Right ventricle myocardium superior (tissue), 1 donor: ENCODE measurements at regions not wholly inside any gene's neighbourhood (a gene's known extent, or its start where the extent isn't known, plus 50 kb on each side); places are given as distances from the start of the nearest gene placed in this dataset.
"Not testable (repeated sequence)": the region's sequence is repeated elsewhere in the genome, so short reads cannot be mapped to it uniquely, and the experiment has no call there.

ENCODE experiments used
- ATAC-seq: fragments of 200-7000 bp; cut with Tn5 transposase; one replicate; pipeline ENCODE4 v1.9.1; 2020; ENCODE audit warnings: mild to moderate bottlenecking; ENCODE audit not compliant: poor library complexity
- DNase-seq: peaks from one replicate; pipeline ENCODE4 v3.0.0-alpha.2; 2020
- intact Hi-C: fragments of 100-400 bp; cut with DNase I; formaldehyde crosslinking; loops from one replicate; pipeline ENCODE4 v1.11.2; 2022
- donor health status: DM: no; HTN: yes; CAD: no; lungs with severe emphysema.

DNA sequence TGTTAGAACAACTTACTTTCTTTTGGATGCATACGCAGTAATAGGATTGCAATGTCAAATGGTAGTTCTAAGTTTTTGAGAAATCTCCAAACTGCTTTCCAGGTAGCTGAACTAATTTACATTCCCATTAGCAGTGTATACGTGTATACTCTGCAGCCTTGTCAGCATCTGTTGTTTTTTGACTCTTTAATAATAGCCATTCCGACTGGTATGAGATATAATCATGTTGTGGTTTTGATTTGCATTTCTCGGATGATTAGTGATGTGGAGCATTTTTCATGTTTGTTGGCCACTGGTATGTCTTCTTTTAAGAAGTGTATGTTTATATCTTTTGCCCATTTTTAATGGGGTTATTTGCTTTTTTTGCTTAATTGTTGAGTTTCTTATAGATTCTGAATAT lies 76.9 kb upstream of the HNRNPA1L2 start:
- intact Hi-C loops, ATAC-seq: not testable (repeated sequence)

DNA sequence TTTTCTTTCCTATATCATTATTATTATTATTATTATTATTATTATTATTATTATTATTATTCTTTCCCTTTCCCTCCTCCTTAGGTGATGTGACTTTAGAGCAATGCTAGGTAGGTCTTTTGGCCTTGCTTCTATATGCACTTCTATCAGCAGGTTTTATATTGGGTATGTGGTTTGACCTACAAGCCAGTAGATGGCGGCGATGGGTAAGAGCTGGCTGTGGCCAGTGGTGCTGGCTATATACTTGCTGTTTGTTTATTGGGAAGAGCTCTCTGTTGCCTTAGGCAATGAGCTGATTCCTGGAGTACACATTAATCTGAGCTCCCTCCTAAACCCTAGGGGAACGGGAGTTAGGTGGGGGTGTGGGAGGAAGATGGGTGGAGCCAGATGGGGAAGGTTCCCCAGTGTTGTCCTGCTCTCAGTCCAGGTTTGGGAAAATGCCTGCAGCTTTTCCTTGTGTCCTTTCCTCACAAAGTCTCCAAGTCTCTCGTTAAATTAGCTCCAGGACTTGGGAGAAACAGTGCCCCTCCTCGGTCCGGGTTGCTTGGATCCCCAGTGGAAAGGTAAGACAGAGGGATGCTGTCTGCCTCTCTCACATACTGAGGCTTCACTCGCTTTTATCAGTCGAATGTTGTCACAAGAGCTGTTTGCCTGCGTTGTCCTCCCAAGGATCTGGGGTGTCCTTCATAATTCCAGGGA lies 72.2 kb upstream of the HNRNPA1L2 start:
- intact Hi-C loops: not testable (repeated sequence)
- ATAC-seq (peak; percentile 93), DNase-seq (peak; percentile 57)

More for the DNA sequence above, 76.9 kb upstream of the HNRNPA1L2 start:
- not testable (repeated sequence) for DNase-seq

DNA sequence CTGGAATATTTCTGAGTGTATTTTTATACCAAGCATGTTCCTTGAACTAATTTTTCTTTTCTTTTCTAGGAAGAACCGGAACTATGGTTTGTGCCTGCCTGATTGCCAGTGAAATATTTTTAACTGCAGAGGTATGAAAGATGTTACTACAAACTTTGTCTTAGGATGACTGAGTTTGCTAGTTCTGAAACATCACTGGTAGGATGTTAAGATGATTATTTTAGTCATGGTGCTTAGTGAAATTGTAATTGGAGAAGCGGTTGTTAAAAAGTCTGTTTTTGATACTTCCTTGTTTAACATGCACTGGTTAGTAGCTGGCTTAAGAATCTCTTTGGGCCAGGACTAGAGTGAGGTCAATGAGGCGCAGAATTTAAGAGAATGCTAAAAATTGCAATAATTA lies 71.1 kb upstream of the HNRNPA1L2 start:
- intact Hi-C loops, ATAC-seq, DNase-seq: not testable (repeated sequence)

DNA sequence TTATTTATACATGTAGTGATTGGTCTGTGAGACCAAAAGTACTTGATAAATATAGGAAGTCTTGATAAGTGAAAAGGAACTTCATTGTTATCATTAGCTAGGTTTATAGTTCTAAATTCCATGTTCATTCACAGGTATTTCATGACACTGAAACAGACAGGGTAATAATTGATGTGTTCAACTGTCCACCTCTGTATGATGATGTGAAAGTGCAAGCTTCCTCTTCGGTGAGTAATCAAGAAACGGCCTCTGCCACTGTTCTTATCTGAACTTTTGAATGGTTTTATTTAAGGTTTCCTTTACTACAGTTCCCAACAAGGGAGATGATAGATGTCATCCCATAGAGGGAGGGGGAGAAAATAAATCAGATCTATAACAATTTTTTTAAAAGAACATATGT lies 59.3 kb upstream of the HNRNPA1L2 start:
- DNase-seq, ATAC-seq, intact Hi-C loops: not testable (repeated sequence)
